Adrenal gland (tissue), 5 donors: ENCODE measurements at regions not wholly inside any gene's neighbourhood (a gene's known extent, or its start where the extent isn't known, plus 50 kb on each side); places are given as distances from the start of the nearest gene placed in this dataset.

ENCODE experiments used
- CTCF ChIP-seq, 6 experiments: fragments of 450-650 bp in 4 of 6; fragments of 200-600 bp in 2 of 6; sonication (generic) in 1 of 6; IDR thresholded peaks; 1 replicate in 5 of 6; 2 replicates in 1 of 6; pipeline versions ENCODE4 v1.5.1 to v1.8.0; 2016 to 2021; ENCODE audit warnings: antibody characterized with exemption in 6 of 6, mild to moderate bottlenecking in 2 of 6, moderate library complexity in 1 of 6
- POLR2A ChIP-seq, 2 donors: fragments of 450-650 bp; IDR thresholded peaks; one replicate each; pipeline ENCODE4 v1.6.1; 2017; ENCODE audit warnings: antibody characterized with exemption in 2 of 2, mild to moderate bottlenecking in 2 of 2, moderate library complexity in 1 of 2
- donor health status: DM: no; HTN: no; CAD: no.

GRCh38 chr4:16365036-16365569 is 138.8 kb upstream of the TAPT1 start:
- no peak for TF ChIP-seq CTCF (IDR thresholded peaks at IDR 0.05)
- no peak for TF ChIP-seq POLR2A (IDR thresholded peaks at IDR 0.05)
